Muscle layer of colon (tissue), 2 donors: ENCODE measurements at regions not wholly inside any gene's neighbourhood (a gene's known extent, or its start where the extent isn't known, plus 50 kb on each side); places are given as distances from the start of the nearest gene placed in this dataset.

Experiments used
- H3K27ac ChIP-seq: one replicate; pipeline ENCODE4 v1.7.0; 2013; ENCODE audit warnings: low read depth, mild to moderate bottlenecking, low read length, moderate library complexity
- H3K27me3 ChIP-seq, 2 donors: one replicate each; pipeline ENCODE4 v1.7.0; 2013; ENCODE audit warnings: low read length in 2 of 2, mild to moderate bottlenecking in 2 of 2; ENCODE audit not compliant: insufficient read depth in 2 of 2, control insufficient read depth in 1 of 2
- H3K36me3 ChIP-seq: one replicate; pipeline ENCODE4 v1.7.0; 2013; ENCODE audit warnings: mild to moderate bottlenecking, low read length; ENCODE audit not compliant: insufficient read depth
- H3K4me1 ChIP-seq: one replicate; pipeline ENCODE4 v1.7.0; 2013; ENCODE audit warnings: mild to moderate bottlenecking, low read length; ENCODE audit not compliant: insufficient read depth
- H3K4me3 ChIP-seq, 2 donors: one replicate each; pipeline ENCODE4 v1.7.0; 2013; ENCODE audit warnings: low read length in 2 of 2, low read depth in 1 of 2, mild to moderate bottlenecking in 1 of 2, moderate library complexity in 1 of 2
- H3K9ac ChIP-seq: one replicate; pipeline ENCODE4 v1.7.0; 2013; ENCODE audit warnings: low read length
- H3K9me3 ChIP-seq: one replicate; pipeline ENCODE4 v1.7.0; 2013; ENCODE audit warnings: mild to moderate bottlenecking, low read length
- donor health status: abdominal sarcoma.
- donor health status: Adenocarcinoma of cecum.

DNA sequence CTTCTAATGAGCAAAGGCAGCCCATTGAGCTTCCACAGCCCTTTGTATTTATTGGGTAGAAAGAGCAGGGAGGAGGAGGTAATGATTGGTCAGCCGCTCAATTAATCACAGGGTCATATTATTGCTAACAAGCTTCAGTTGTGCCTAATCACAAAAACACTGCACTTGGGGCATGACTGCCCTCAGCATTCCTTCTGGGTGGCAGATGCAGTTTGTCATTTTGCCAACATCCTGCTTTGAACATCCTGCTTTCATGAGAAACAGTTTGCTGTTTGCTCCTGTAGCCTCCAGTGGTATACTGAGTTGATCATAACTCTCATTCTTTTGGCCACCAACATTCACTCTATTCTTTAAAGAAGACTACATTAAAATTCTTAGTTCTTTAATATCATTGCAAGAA, 462.9 kb upstream of the MIS18BP1 start:
- no peak overlapping the region for H3K9ac ChIP-seq
- no peaks in the 10 kb centered on the region for H3K4me1 ChIP-seq
- no peaks in the 10 kb centered on the region for H3K27me3 ChIP-seq
- no peak overlapping the region for H3K27ac ChIP-seq
- H3K4me3 ChIP-seq: no peak overlapping the region
- H3K9me3 ChIP-seq: no peaks in the 10 kb centered on the region
- no peaks in the 10 kb centered on the region for H3K36me3 ChIP-seq

- H3K36me3 ChIP-seq: no peaks in the 10 kb centered on the region
- H3K9ac ChIP-seq: no peak overlapping the region
- no peak overlapping the region for H3K4me3 ChIP-seq
- no peaks in the 10 kb centered on the region for H3K4me1 ChIP-seq
- H3K9me3 ChIP-seq: no peaks in the 10 kb centered on the region
- no peaks in the 10 kb centered on the region for H3K27me3 ChIP-seq
- no peak overlapping the region for H3K27ac ChIP-seq
Observed at GRCh38 chr14:45709541-45709940, 456.5 kb upstream of the MIS18BP1 start.

GRCh38 chr14:45705940-45706534, 453.0 kb upstream of the MIS18BP1 start:
- Histone ChIP-seq H3K9ac (no peak overlapping the region), H3K27ac (no peak overlapping the region)

GRCh38 chr14:45699471-45699870, 446.5 kb upstream of the MIS18BP1 start:
- Histone ChIP-seq H3K27me3 (no peaks in the 10 kb centered on the region), H3K27ac (no peak overlapping the region), H3K36me3 (no peaks in the 10 kb centered on the region), H3K9me3 (no peaks in the 10 kb centered on the region), H3K9ac (no peak overlapping the region), H3K4me3 (no peak overlapping the region), H3K4me1 (peaks cover 12% of the 10 kb centered on the region)

More at GRCh38 chr14:45705940-45706534, 453.0 kb upstream of the MIS18BP1 start:
- no peaks in the 10 kb centered on the region for H3K27me3 ChIP-seq
- no peaks in the 10 kb centered on the region for H3K36me3 ChIP-seq
- no peaks in the 10 kb centered on the region for H3K4me1 ChIP-seq
- H3K4me3 ChIP-seq: no peak overlapping the region
- no peaks in the 10 kb centered on the region for H3K9me3 ChIP-seq

DNA sequence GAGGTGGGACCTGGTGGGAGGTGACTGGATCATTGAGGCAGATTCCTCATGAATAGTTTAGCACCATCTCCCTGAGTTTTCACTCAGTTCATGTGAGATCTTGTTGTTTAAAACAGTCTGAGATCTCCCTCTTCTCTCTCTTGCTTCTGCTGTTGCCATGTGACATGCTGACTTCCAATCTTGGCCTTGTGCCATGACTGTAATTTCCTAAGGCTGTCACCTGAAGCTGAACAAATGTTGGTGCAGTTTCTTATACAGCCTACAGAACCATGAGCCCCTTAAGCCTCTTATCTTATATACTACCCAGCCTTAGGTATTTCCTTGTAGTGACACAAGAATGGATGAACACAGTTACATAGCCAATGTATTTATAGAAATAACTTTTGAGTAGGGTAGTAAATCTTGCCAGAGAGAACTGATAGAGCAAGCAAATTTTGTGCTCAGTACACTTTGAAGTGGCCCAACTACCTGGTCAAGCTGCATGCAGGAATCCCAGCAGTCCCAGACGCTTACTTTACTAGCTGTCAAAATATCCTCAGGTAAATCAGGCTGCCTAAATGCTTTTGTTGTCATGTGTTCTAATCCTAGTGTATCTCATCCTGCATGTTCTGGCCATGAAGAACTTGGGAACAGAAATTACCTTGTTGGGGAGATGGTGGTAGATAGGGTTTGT, 445.6 kb upstream of the MIS18BP1 start:
- Histone ChIP-seq H3K27ac (no peak overlapping the region), H3K4me3 (no peak overlapping the region), H3K9ac (no peak overlapping the region), H3K27me3 (no peaks in the 10 kb centered on the region), H3K9me3 (no peaks in the 10 kb centered on the region), H3K36me3 (no peaks in the 10 kb centered on the region), H3K4me1 (peaks cover 12% of the 10 kb centered on the region)

DNA sequence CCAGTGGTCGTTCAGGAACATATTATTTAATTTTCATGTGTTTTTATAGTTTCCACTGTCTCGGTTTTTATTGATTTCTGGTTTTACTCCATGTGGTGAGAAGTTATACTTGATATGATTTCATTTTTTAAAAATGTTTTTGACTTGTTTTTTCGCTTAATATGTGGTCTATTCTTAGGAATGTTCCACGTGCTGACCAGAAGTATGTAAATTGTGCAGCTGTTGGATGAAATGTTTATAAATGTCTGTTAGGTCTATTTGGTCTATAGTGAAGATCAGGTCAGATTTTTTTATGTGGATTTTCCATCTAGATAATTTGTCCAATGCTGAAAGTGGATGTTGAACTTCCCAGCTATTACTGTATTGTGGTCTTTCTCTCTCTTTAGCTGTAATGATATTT, 433.8 kb upstream of the MIS18BP1 start:
- H3K4me3 ChIP-seq: no peak overlapping the region
- no peak overlapping the region for H3K27ac ChIP-seq
- H3K36me3 ChIP-seq: no peaks in the 10 kb centered on the region
- no peaks in the 10 kb centered on the region for H3K9me3 ChIP-seq
- no peaks in the 10 kb centered on the region for H3K27me3 ChIP-seq
- no peaks in the 10 kb centered on the region for H3K4me1 ChIP-seq
- no peak overlapping the region for H3K9ac ChIP-seq

DNA sequence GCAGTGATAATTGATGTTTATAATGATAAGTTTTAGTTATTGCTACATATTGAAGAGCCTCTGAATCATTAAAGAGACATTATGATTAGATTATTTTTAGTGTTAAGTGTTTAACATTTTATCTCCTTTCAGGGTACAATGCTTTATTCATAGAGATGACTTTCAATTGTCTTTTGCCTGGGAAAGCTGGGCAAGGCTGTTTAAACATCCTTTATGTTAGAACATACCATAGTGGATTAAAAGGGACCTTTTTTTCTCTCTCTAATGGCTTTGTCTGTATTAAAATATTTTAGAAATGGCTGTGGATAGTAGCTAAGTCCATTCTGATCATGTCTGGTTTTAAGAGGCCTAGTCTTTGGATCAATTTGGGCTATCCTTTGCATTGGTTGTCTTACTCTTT, 427.5 kb upstream of the MIS18BP1 start:
- H3K4me1 ChIP-seq: peaks cover 8% of the 10 kb centered on the region
- no peak overlapping the region for H3K27ac ChIP-seq
- no peaks in the 10 kb centered on the region for H3K27me3 ChIP-seq
- H3K36me3 ChIP-seq: no peaks in the 10 kb centered on the region
- no peak overlapping the region for H3K9ac ChIP-seq
- no peak overlapping the region for H3K4me3 ChIP-seq
- no peaks in the 10 kb centered on the region for H3K9me3 ChIP-seq

DNA sequence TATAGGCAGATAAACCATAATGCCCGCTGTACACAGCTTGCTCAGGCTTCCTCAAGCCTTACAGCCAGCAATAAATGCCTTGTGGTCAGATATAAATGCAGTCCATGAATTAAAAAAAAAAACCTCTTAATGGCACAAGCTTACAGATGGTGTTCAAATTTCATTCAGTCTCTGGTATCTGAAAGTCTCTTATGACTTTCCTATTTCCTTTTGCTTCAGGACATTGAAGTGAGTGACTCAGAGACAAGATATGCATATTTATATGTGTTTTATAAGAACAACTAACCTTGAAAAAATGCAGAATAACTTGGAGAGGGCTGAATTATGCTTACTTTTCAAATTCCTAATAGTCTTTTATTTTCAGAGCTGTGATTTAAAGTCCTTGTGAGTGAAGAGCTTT, 426.9 kb upstream of the MIS18BP1 start:
- Histone ChIP-seq H3K9me3 (no peaks in the 10 kb centered on the region), H3K4me3 (no peak overlapping the region), H3K36me3 (no peaks in the 10 kb centered on the region), H3K9ac (no peak overlapping the region), H3K27ac (no peak overlapping the region), H3K27me3 (no peaks in the 10 kb centered on the region), H3K4me1 (peaks cover 8% of the 10 kb centered on the region)

- Histone ChIP-seq H3K4me1 (peaks cover 8% of the 10 kb centered on the region), H3K4me3 (no peak overlapping the region), H3K9me3 (no peaks in the 10 kb centered on the region), H3K36me3 (no peaks in the 10 kb centered on the region), H3K27me3 (no peaks in the 10 kb centered on the region), H3K27ac (no peak overlapping the region), H3K9ac (no peak overlapping the region)
Observed at GRCh38 chr14:45678163-45678562, 425.2 kb upstream of the MIS18BP1 start.

DNA sequence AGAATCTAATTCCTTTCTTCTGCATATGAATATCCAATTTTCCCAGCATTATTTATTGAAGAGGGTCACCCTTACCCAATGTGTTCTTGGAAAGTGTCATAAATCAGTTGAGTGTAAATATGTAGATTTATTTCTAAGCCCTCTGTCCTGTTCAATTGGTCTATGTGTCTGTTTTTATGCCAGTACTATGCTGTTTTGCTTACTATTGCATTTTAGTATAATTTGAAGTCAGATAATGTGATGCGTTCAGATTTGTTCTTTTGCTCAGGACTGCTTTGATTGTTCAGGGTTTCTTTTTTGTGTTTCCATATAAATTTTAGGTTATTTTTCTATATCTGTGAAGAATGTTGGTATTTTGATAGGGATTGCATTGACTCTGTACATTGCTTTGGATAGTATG, 420.4 kb upstream of the MIS18BP1 start:
- Histone ChIP-seq H3K9ac (no peak overlapping the region), H3K9me3 (no peaks in the 10 kb centered on the region), H3K36me3 (no peaks in the 10 kb centered on the region)

GRCh38 chr14:45664668-45665356, 411.8 kb upstream of the MIS18BP1 start:
- no peaks in the 10 kb centered on the region for H3K9me3 ChIP-seq
- no peak overlapping the region for H3K4me3 ChIP-seq
- H3K36me3 ChIP-seq: no peaks in the 10 kb centered on the region
- H3K27me3 ChIP-seq: no peaks in the 10 kb centered on the region
- H3K27ac ChIP-seq: no peak overlapping the region
- no peak overlapping the region for H3K9ac ChIP-seq
- no peaks in the 10 kb centered on the region for H3K4me1 ChIP-seq

More for the DNA sequence above, 420.4 kb upstream of the MIS18BP1 start:
- H3K4me3 ChIP-seq: no peak overlapping the region
- no peak overlapping the region for H3K27ac ChIP-seq
- H3K27me3 ChIP-seq: no peaks in the 10 kb centered on the region
- H3K4me1 ChIP-seq: no peaks in the 10 kb centered on the region
